GM21390 (cell line): ENCODE measurements at regions not wholly inside any gene's neighbourhood (a gene's known extent, or its start where the extent isn't known, plus 50 kb on each side); places are given as distances from the start of the nearest gene placed in this dataset.
A peak's percentile ranks its signal among the peaks of the same experiment; 100 is the strongest.

Experiments
- ATAC-seq: cut with Tn5 transposase; IDR thresholded peaks from one replicate; pipeline ENCODE4 v1.9.1; 2021; ENCODE audit not compliant: unreplicated experiment

DNA sequence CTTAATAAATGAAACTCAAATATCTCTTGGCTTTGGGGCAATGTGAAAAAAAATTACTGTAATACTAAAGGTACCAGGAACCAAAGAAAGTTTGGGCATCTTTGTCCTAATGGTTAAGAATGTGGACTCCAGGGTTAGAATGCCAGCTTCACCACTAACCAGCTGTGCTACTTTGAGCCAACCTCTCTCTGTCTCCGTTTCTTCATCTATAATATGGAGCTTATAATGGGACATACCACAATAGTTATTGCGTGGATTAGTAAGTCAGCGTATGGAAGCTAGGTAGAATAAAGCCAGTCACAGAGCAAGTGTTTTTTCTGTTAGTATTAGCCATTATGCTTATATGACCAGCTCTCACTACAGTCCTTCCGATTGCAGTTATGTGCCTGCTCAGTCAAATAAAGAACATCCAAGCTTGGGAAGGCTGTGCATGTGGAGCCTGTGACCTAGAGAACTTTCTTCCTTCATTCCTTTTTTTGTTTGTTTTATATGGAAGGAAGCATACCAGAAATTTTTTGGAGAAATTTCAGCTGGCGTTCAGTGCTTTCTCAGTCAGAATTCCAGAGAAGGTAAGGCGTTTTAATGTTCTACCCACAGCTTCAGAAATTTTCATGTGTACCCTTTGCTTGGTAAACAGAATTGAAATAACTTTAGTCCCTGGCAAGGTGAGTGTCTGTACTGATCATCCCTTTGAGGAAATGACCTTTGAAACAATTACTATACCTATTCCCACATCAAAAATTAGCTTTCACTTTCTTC, 114.0 kb upstream of the RND3 start:
- no peak for ATAC-seq

DNA sequence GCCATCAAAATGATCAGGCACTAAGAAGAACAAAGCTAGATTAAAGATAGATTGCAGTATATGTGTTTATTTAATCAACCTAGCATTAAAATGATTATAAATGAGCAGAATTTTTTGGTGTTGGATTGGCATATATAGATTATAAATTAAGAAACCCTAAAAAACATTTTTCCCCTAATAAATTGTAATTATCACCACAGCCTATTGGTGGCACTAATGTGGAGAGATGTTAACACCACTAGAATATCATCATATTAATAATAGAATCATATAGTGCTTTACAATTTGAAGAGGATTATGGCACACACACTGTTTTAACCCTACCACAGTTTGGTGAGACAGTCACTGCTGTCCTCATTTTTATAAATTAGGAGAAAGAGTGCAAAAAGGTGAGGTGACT, 112.4 kb upstream of the RND3 start:
- no peak for ATAC-seq

DNA sequence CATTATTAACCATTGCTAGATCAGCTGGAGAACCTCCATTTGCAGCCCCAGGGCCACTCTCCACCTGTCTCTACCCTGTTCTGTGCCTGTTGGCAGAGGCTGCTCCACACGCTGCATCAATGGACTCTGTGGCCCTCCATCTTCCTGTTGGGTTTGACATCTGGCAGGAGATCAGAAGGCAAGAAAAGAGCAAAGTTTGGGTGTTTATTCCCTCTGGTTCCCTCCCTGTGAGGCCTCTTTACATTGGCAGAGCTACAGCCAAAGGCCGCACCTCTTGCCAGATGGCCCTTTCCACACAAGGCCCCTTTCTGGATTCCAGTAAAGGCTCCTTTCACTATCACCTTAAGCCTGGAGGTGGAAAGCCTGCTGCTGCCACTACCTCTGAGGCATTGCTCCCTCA, 110.9 kb upstream of the RND3 start:
- no peak for ATAC-seq

DNA sequence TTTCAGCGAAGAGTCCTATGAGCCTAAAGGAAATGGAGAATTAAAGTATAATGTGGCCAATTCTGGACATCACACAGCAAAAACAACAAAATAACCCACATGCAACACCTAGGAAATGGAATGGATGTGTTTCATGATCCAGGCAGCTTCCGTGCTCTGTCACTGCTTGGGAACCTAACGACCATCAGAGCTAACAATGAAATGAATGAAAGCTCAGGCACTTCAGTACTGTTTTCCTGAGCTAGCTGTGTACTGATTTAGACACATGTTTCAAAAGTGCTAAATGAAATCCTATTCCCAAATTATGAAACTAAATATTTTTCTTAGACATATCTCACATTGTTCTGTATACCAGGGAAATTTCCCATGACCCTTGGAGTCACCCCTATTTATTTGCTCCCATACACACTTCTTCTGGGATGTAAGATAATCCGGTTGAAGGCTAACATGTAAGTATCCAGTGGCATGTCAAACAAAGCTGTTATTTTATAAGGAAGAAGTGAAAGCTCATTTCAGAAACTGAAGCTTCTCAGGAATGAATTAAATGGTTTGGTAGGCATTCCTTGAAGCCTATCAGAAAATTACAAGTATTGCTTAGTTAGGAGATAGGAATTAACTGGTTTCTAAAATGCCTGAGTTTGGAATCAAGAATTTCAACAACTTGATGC, 108.5 kb upstream of the RND3 start:
- no peak for ATAC-seq

DNA sequence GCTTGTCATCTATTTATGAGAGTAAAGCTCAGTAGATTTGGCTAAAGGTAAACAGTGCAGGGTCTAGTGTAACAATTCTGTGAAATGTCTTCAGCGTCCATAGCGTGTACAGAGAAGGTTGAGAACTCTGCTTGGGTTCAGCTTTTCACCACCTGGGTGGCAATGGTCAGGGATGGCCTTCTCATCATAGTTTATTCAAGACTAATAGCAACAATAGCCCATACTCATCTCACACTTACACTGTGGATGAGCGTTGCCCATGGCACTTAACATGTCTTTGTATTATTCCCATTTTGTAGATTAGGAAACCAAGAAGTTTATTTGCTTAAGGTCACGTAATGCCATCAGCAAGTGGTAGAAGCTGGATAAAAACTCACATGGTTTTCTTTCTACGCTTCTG, 106.8 kb upstream of the RND3 start:
- no peak for ATAC-seq

- no peak for ATAC-seq
Measured at GRCh38 chr2:150591496-150592285, 104.2 kb upstream of the RND3 start.

- ATAC-seq, result no peak
Measured at GRCh38 chr2:150589681-150590080, 102.2 kb upstream of the RND3 start.

DNA sequence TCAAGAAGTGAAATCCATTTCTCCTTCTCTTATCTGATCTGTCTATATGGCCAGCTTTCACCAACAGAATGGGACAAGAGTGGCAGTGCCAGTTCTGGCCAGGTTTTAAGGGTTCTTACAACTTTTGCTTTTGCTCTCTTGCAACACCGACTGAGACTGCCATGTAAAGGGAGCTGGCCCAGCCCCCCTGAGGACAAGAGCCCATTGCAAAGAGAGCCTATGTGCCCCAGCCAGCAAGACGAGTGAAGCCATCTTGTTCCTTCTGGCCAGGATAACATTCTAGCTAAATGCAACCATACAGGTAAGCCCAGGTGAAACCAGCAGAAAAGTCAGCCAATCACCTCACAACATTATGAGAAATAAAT, 101.0 kb upstream of the RND3 start:
- no peak for ATAC-seq

GRCh38 chr2:150587547-150588505, 100.4 kb upstream of the RND3 start:
- no peak for ATAC-seq

GRCh38 chr2:150586858-150587257, 99.4 kb upstream of the RND3 start:
- no peak for ATAC-seq

DNA sequence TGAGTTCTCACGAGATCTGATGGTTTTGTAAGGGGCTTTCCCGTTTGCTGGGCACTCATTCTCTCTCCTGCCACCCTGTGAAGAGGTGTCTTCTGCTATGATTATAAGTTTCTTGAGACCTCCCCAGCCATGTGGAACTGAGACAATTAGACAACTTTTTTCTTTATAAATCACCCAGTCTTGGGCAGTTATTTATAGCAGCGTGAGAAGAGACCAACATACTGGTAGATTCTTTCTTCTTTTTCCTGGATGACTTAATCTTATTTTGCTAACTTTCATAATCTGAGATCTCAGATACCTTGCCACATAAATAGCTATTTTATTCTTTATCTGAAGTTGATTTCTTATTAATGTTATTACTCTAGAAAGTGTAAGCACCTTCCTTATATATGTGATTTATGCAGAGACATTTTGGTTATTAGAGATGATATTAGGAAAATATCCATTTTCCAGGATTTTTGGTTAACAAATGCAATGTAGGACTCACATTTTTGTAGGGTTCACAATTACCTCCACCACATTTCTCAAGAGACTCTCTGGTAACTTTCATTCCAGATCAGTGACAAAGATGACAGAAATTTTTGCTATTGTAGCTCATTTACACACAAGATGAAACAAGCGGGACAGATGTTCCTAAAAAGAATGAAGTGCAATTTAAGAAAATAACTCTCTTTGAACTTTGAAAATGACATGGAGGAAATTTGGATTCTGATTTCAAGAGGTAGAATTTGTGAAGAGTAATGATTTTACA, 97.9 kb upstream of the RND3 start:
- no peak for ATAC-seq

GRCh38 chr2:150584081-150584480, 96.6 kb upstream of the RND3 start:
- ATAC-seq, result no peak

DNA sequence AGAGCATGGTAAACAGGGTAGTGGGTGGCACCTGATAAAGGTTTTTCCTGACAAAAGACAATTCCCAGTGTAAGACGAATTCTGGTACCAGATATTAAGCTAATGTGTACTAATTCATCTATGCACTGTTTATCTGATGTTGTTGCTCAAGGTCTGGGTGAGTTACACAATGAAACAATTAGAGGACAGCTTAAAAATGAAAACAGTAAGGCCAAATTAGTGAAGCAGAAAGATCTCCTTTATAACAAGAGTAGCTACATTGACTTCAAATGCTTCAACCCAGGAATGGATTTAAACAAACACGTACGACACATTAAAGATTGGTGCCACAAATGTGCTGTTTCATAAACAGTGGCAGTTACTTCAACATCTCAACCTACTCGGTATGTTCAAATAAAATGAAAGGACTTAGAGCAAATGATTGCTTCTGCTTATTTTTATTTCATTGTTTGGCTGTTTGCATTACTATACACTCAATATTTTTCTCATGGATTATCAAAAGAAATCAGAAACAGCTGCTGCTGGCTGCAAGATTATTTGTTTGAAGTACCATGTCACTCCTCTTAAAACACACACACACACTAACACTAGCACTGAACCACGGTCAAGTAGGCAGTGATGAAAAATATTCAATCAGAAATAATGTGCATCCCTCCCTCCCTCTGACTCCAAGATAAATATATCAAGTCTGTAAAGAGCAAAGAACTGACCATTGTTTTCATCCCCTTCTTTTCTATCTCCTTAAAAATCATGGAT, 94.4 kb upstream of the RND3 start:
- no peak for ATAC-seq

DNA sequence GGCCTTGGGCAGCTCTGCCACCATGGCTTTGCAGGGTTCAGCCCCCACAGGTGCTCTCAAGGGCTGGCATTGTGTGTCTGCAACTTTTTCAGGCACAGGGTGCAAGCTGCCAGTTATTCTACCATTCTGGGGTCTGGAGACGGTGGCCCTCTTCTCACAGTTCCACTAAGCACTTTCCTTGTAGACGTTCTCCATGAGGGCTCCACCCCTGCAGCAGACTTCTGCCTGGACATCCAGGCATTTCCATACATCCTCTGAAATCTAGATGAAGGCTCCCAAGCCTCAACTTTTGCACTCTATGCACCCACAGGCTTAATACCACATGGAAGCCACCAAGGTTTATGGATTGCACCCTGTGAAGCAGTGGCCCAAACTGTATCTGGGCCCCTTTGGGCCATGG, 91.0 kb upstream of the RND3 start:
- no peak for ATAC-seq

- ATAC-seq, result no peak
Measured at GRCh38 chr2:150575861-150576260, 88.4 kb upstream of the RND3 start.

DNA sequence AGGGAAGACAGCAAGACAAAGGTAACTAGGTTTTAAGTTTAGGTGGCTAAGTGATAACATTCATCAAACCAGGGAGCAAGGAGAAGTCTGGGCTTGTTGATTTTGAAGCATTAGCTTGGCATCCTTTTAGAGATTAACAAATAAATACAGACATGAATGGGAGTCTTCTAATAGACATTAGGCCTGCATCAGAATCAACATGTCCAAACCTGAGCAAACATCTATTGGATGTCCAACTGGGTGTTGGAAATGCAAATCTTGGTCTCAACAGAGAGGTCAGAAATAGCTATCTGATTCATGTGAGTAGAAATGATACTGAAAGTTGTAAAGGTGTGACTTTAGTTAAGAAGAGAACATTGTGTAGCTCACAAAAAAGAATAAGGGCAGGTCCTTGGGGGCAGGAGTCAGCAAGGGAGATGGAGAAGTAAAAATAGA, 85.5 kb upstream of the RND3 start:
- peak; percentile 96 for ATAC-seq

DNA sequence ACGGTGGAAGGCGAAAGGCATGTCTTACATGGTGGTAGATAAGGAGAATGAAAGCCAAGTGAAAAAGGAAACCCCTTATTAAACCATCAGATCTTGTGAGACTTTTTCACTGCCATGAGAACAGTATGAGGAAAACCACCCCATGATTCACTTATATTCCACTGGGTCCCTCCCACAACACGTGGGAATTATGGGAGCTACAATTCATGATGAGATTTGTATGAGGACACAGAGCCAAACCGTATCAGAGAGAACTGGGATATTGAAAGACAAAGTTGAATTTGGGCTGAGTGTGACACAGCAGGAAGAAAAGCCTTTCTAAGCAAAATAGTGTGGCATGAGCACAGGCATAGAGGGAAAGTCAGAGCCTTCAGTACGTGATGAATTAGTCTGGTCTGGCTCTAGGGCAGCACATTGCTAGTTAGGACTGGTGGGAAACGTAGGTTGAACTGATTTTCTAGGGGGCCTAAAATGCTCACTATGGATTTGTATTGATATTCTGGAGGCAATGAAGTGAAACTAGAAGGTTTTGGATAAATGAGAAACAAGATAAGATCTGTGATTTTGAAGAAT, 84.8 kb upstream of the RND3 start:
- no peak for ATAC-seq

DNA sequence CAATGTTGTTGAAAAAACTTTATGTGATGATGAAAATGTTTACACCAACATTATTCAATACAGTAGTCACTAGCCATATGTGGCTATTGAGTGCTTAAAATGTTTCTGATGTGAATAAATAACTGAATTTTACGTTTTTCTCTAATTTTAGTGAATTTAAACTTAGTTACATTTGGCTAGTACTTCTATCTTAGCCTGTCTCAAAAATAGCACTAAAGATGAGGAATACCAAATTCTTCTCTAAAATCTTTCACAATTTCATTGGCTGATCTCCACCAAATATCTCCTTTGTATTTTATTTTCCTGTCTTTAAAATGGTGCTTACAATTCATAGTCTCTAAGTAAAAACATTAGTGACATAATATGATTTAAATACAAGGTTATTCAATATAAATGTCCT, 83.7 kb upstream of the RND3 start:
- no peak for ATAC-seq

- ATAC-seq, result no peak
Measured at GRCh38 chr2:150570712-150571111, 83.2 kb upstream of the RND3 start.
